ENCODE measurements at regions not wholly inside any gene's neighbourhood (a gene's known extent, or its start where the extent isn't known, plus 50 kb on each side); places are given as distances from the start of the nearest gene placed in this dataset.

- no peak for TF ChIP-seq POLR2AphosphoS5 (IDR thresholded peaks at IDR 0.05; ENCODE audit: low read depth, low read length)
- TF ChIP-seq POLR2A (IDR thresholded peaks at IDR 0.05; ENCODE audit: low read depth, low read length), result no peak
These were observed 274.8 kb upstream of the UGT8 start for GRCh38 chr4:114323841-114324240.

Data from GM12891 (cell line).